Right lobe of liver (tissue), 6 donors: ENCODE measurements at regions not wholly inside any gene's neighbourhood (a gene's known extent, or its start where the extent isn't known, plus 50 kb on each side); places are given as distances from the start of the nearest gene placed in this dataset.

Experiments used
- ATAC-seq, 4 donors: fragments of 200-7000 bp; cut with Tn5 transposase; one replicate each; pipeline ENCODE4 v1.9.1; 2020; ENCODE audit warnings: mild to moderate bottlenecking in 4 of 4, moderate library complexity in 4 of 4
- DNase-seq, 3 donors: peaks; one replicate each; pipeline ENCODE4 v3.0.0-alpha.2; 2020
- H3K27ac ChIP-seq, 3 donors: fragments of 200-600 bp; one replicate each; pipeline ENCODE4 v1.8.0; 2022
- H3K27me3 ChIP-seq, 2 donors: fragments of 200-600 bp; one replicate each; pipeline ENCODE4 v1.8.0; 2022
- H3K36me3 ChIP-seq, 4 donors: fragments of 200-600 bp; sonication (generic) in 1 of 4; one replicate each; pipeline versions ENCODE4 v1.5.1 to v1.8.0; 2017 to 2022; ENCODE audit warnings: control low read depth in 1 of 4
- H3K4me1 ChIP-seq, 4 donors: fragments of 200-600 bp; sonication (generic) in 1 of 4; one replicate each; pipeline versions ENCODE4 v1.5.1 to v1.8.0; 2017 to 2022; ENCODE audit warnings: control low read depth in 1 of 4
- H3K4me3 ChIP-seq, 3 donors: fragments of 200-600 bp; one replicate each; pipeline ENCODE4 v1.8.0; 2022
- H3K9me3 ChIP-seq, 4 donors: fragments of 200-600 bp; sonication (generic) in 1 of 4; one replicate each; pipeline versions ENCODE4 v1.5.1 to v1.8.0; 2017 to 2022; ENCODE audit warnings: control low read depth in 1 of 4
- POLR2A ChIP-seq: fragments of 450-650 bp; IDR thresholded peaks from one replicate; pipeline ENCODE4 v1.6.1; 2017; ENCODE audit warnings: antibody characterized with exemption, mild to moderate bottlenecking
- WGBS: methylation state at CpG from one replicate; pipeline ENCODE4 v1.1.6; 2018; ENCODE audit warnings: low coverage, low lambda C conversion rate; ENCODE audit not compliant: insufficient coverage; ENCODE audit errors: missing lambda C conversion rate; 5-methylcytosine and 5-hydroxymethylcytosine counted together
- intact Hi-C, 2 donors: fragments of 100-400 bp; cut with DNase I; formaldehyde crosslinking; loops; one replicate each; pipeline versions ENCODE4 v1.11.2 to v1.14.1; 2022
- TF ChIP-seq, protein P1 (sequence below), 4 donors: fragments of 200-600 bp in 3 of 4; fragments of 450-650 bp in 1 of 4; IDR thresholded peaks; one replicate each; pipeline versions ENCODE4 v1.5.1 to v1.8.0; 2016 to 2022; ENCODE audit warnings: antibody characterized with exemption in 4 of 4, mild to moderate bottlenecking in 2 of 4
- donor health status: DM: no; HTN: yes; CAD: no.
- donor health status: DM: no; HTN: no; CAD: no.
- donor health status: DM: no; HTN: no; CAD: no.
- donor health status: DM: no; HTN: yes; CAD: no.
- donor health status: DM: no; HTN: yes; CAD: no.

DNA sequence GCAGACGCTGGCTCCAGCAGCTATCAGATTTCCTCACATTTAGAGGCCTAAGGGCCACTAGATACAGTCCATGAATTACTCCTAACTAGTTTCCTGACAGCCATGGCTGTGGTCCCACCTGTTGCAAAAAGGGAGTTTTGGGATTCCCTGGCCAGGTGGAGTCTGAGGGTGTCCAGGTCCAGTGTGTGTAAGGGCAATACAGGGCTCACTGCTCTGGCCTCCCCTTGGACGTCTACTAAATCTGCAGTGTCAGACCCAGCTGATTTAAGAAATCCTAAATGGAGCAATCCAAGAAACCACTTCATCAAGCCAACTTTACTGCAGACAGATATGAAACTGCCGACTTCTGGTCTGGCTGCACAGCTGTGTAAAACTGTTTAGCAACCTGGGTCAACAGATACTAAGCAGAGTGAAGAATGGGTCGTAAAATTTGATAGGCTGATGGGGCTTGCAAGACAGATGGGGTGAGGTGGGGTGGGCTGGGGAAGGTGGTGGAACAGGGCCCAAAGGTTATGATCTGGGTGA, 116.4 kb downstream of the GADD45G start:
- ATAC-seq = peak in 3 of 4 donors; percentile 12 to 35 (median 19)

DNA sequence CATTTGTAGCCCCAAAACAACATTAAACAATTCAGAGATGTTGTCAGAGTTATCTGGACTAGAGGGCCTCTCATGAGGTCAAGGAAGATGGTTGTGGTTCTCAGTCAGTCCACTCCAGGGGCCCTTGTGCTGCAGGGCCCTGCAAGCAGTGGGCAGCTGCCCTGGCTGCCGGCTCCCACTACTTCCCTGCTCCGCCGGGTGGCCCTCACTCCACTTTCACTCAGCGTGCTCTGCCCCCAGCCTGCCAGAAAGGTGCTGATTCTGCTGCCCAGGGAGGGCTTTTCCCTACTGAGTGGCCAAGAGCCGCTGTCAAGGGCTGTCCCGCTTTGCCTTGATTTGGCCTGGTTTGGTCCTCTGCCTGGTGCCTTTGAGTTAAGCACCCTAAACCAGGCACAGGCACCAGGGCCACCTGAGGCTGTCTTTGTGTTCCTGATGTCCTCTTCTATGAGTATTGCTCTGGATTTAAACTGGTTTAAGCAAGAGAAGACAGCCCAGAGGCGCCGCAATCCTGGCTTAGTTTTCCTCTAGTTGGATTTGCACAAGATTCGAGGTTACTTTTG, 117.2 kb downstream of the GADD45G start:
- Histone ChIP-seq H3K9me3 (no peaks in the 10 kb centered on the region), H3K36me3 (no peaks in the 10 kb centered on the region), H3K27ac (no peak overlapping the region), H3K4me3 (no peak overlapping the region), H3K4me1 (peaks cover 0 to 10% (median 0%) of the 10 kb centered on the region in 4 donors), H3K27me3 (no peaks in the 10 kb centered on the region)
- no peak for DNase-seq
- TF ChIP-seq, protein P1, sequence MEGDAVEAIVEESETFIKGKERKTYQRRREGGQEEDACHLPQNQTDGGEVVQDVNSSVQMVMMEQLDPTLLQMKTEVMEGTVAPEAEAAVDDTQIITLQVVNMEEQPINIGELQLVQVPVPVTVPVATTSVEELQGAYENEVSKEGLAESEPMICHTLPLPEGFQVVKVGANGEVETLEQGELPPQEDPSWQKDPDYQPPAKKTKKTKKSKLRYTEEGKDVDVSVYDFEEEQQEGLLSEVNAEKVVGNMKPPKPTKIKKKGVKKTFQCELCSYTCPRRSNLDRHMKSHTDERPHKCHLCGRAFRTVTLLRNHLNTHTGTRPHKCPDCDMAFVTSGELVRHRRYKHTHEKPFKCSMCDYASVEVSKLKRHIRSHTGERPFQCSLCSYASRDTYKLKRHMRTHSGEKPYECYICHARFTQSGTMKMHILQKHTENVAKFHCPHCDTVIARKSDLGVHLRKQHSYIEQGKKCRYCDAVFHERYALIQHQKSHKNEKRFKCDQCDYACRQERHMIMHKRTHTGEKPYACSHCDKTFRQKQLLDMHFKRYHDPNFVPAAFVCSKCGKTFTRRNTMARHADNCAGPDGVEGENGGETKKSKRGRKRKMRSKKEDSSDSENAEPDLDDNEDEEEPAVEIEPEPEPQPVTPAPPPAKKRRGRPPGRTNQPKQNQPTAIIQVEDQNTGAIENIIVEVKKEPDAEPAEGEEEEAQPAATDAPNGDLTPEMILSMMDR (IDR thresholded peaks at IDR 0.05) = no peak
- no peak for TF ChIP-seq POLR2A
- intact Hi-C loops = no loop called here
- 91% methylated on average over 5 of the region's 9 CpGs for WGBS
- ATAC-seq = no peak

More for the DNA sequence above, 116.4 kb downstream of the GADD45G start:
- no peaks in the 10 kb centered on the region for H3K27me3 ChIP-seq
- H3K9me3 ChIP-seq = no peaks in the 10 kb centered on the region
- intact Hi-C loops = no loop called here
- H3K36me3 ChIP-seq = no peaks in the 10 kb centered on the region
- TF ChIP-seq, protein P1 (IDR thresholded peaks at IDR 0.05) = no peak
- no peak for TF ChIP-seq POLR2A
- DNase-seq = no peak
- no peak overlapping the region for H3K4me3 ChIP-seq
- no peak overlapping the region for H3K27ac ChIP-seq
- peaks cover 0 to 10% (median 0%) of the 10 kb centered on the region in 4 donors for H3K4me1 ChIP-seq
- 41% methylated on average over 3 of the region's 4 CpGs for WGBS

DNA sequence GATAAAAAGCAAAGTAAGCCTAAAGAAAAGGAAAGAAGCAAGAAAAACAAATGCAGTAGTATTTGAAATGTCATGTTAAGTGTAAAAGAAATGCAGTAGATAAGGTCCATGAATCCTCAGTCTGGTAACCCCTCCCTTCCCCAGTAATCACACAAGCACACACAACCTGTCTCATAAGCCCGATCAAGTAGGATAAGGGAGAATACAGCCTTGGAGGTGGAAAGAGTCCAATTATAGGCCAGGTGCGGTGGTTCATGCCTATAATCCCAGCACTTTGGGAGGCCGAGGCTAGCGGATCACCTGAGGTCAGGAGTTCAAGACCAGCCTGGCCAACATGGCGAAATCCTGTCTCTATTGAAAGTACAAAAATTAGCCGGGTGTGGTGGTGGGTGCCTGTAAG, 117.9 kb downstream of the GADD45G start:
- Histone ChIP-seq H3K9me3 (no peaks in the 10 kb centered on the region), H3K4me3 (no peak overlapping the region), H3K27ac (no peak overlapping the region), H3K4me1 (peaks cover 0 to 10% (median 0%) of the 10 kb centered on the region in 4 donors), H3K27me3 (no peaks in the 10 kb centered on the region), H3K36me3 (no peaks in the 10 kb centered on the region)
- WGBS = 67% methylated on average over 6 of the region's 6 CpGs
- TF ChIP-seq, protein P1 (IDR thresholded peaks at IDR 0.05) = no peak
- TF ChIP-seq POLR2A = no peak
- no peak for ATAC-seq
- DNase-seq = no peak
- intact Hi-C loops = no loop called here

DNA sequence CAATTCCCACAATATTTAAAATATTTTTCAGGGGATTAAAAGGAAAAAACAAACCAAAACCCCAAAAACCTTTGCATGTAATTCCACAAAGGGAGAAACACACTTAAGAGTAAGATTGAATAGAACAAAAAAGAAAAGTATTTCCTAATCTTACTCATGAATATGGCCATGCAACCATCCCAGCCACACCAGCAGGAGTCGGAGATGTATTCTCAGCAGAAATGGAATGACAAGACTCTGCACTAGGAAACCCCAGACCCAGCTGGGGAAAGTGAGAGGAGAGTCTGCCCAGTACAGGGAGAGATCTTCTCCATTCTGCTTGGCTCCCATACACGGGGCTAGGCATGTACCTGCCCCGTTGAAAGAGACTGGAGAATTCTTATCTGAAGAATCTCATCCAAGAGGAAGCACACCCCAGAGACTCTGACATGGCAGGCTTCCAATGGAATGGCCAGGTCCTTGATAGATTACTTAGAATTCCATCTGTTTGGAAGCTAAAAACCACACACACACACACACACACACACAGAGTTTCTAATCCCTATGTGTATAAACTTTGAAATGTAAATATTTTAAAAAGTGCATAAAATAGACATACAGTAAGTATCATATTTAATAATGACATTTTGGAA, 118.8 kb downstream of the GADD45G start:
- no peak for TF ChIP-seq POLR2A
- TF ChIP-seq, protein P1 (IDR thresholded peaks at IDR 0.05) = no peak
- H3K9me3 ChIP-seq = no peaks in the 10 kb centered on the region
- peaks cover 0 to 4% (median 0%) of the 10 kb centered on the region in 4 donors for H3K4me1 ChIP-seq
- no peaks in the 10 kb centered on the region for H3K36me3 ChIP-seq
- DNase-seq = no peak
- H3K4me3 ChIP-seq = no peak overlapping the region
- no peaks in the 10 kb centered on the region for H3K27me3 ChIP-seq
- 63% methylated on average over 2 of the region's 3 CpGs for WGBS
- intact Hi-C loops = no loop called here
- no peak overlapping the region for H3K27ac ChIP-seq
- no peak for ATAC-seq
